HEK293 (cell line): ENCODE measurements at regions not wholly inside any gene's neighbourhood (a gene's known extent, or its start where the extent isn't known, plus 50 kb on each side); places are given as distances from the start of the nearest gene placed in this dataset.

Source experiments
- CTCF ChIP-seq: fragments of 450-650 bp; formaldehyde crosslinking; IDR thresholded peaks from 2 replicates; pipeline ENCODE4 v1.5.1; 2016; ENCODE audit warnings: missing biosample characterization, missing genetic modification characterization
- ZNF121 ChIP-seq: fragments of 450-650 bp; formaldehyde crosslinking; IDR thresholded peaks from 2 replicates; pipeline ENCODE4 v1.5.1; 2016; ENCODE audit warnings: missing biosample characterization, missing genetic modification characterization
- ZNF621 ChIP-seq: fragments of 450-650 bp; formaldehyde crosslinking; IDR thresholded peaks from 2 replicates; pipeline ENCODE4 v1.5.1; 2017; ENCODE audit warnings: missing biosample characterization, missing genetic modification characterization

DNA sequence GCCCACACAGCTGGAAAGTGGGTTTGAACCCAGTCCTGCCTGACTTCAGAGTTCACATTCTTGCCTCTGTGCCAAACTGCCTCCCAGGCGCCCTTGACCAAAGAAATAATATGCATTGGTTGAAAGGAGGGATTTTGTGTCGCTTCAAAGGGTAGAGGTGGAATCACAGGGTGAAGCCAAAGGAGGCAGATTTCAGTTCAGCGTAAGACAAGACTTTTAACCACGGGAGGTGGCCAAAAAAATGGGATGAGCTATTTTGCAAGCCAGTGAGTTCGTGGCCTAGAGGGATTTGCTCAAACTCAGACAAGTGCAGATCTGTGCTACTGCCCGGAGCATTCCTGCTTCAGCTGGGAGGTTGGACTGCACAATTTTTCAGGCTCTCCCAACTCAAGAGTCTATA lies 57.6 kb upstream of the RANBP3L start:
- TF ChIP-seq CTCF (tag by site-specific recombination), result no peak
- TF ChIP-seq ZNF621 (tag by site-specific recombination), result no peak
- TF ChIP-seq ZNF121 (tag by site-specific recombination), result no peak
